ENCODE measurements at regions not wholly inside any gene's neighbourhood (a gene's known extent, or its start where the extent isn't known, plus 50 kb on each side); places are given as distances from the start of the nearest gene placed in this dataset.

DNA sequence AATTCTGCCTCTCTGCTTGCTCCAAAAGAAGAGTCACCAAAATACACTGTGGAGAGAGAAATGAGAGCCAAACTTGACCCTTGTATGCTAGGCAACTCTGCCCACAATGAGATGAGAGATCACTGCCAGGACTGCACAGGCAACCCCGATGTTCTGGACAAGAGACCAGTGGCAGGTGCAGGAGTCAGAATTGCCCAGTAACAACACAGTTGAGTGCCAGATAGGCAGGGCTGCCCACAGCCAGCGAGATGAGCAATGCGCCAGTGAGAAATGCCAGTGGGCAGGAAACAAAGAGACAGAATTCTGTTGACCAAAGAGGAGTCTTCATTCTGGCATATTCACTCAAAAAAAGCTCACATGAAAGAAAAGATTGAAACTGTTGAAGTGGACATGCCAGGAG is 570.7 kb downstream of the CAAP1 start:
- no peaks in the 10 kb centered on the region for H3K27me3 ChIP-seq (ENCODE audit: control insufficient read depth in 1 of 2, insufficient read depth in 2 of 2, low read length in 2 of 2)
- H3K36me3 ChIP-seq (ENCODE audit: insufficient read depth, low read length) = no peaks in the 10 kb centered on the region
- no peak for ATAC-seq (ENCODE audit: poor library complexity)

DNA sequence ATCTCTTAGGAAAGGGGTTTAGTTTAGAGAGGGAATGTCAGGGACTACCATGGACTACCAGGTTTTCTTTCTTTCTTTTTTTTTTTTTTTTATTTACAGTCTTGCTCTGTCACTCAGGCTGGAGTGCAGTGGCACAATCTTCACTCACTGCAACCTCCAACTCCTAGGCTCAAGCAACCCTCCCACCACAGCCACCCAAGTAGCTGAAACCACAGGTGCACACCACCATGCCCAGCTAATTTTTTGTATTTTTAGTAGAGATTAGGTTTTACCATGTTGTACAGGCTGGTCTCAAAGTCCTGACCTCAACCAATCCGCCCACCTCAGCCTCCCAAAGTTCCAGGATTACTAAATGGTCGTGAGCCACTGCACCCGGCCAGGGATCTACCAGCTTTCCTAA is 572.7 kb downstream of the CAAP1 start:
- no peaks in the 10 kb centered on the region for H3K4me1 Mint-ChIP-seq (ENCODE audit: low read depth)
- intact Hi-C loops (cut with DNase I, micrococcal nuclease) = no loop called here
- peaks cover 6% of the 10 kb centered on the region for H3K9me3 Mint-ChIP-seq
- no peaks in the 10 kb centered on the region for H3K36me3 ChIP-seq (ENCODE audit: insufficient read depth, low read length)
- H3K36me3 Mint-ChIP-seq (ENCODE audit: low read depth) = no peaks in the 10 kb centered on the region
- no peak overlapping the region for H3K4me3 ChIP-seq (ENCODE audit: low read length)
- POLR2A ChIA-PET = no interaction called here
- H3K4me1 ChIP-seq (ENCODE audit: insufficient read depth, low read length) = no peaks in the 10 kb centered on the region
- ATAC-seq (ENCODE audit: poor library complexity) = no peak
- CTCF ChIA-PET = no interaction called here
- no peak for DNase-seq
- no peak overlapping the region for H3K27ac Mint-ChIP-seq
- no peak overlapping the region for H3K27ac ChIP-seq (ENCODE audit: low read depth in 1 of 2, low read length in 2 of 2)
- H3K9me3 ChIP-seq (ENCODE audit: control insufficient read depth in 1 of 2, insufficient read depth in 1 of 2, low read length in 2 of 2) = peaks cover 0 to 7% of the 10 kb centered on the region in 2 experiments
- H3K27me3 ChIP-seq (ENCODE audit: control insufficient read depth in 1 of 2, insufficient read depth in 2 of 2, low read length in 2 of 2) = no peaks in the 10 kb centered on the region
- H3K27me3 Mint-ChIP-seq = no peaks in the 10 kb centered on the region
- TF ChIP-seq, protein P1, sequence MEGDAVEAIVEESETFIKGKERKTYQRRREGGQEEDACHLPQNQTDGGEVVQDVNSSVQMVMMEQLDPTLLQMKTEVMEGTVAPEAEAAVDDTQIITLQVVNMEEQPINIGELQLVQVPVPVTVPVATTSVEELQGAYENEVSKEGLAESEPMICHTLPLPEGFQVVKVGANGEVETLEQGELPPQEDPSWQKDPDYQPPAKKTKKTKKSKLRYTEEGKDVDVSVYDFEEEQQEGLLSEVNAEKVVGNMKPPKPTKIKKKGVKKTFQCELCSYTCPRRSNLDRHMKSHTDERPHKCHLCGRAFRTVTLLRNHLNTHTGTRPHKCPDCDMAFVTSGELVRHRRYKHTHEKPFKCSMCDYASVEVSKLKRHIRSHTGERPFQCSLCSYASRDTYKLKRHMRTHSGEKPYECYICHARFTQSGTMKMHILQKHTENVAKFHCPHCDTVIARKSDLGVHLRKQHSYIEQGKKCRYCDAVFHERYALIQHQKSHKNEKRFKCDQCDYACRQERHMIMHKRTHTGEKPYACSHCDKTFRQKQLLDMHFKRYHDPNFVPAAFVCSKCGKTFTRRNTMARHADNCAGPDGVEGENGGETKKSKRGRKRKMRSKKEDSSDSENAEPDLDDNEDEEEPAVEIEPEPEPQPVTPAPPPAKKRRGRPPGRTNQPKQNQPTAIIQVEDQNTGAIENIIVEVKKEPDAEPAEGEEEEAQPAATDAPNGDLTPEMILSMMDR (IDR thresholded peaks at IDR 0.05) = no peak
- no peak overlapping the region for H3K4me3 Mint-ChIP-seq

More for the DNA sequence above, 570.7 kb downstream of the CAAP1 start:
- DNase-seq = no peak
- TF ChIP-seq, protein P1 (IDR thresholded peaks at IDR 0.05) = no peak
- Mint-ChIP-seq H3K9me3 (peaks cover 6% of the 10 kb centered on the region), H3K4me3 (no peak overlapping the region), H3K4me1 (ENCODE audit: low read depth) (no peaks in the 10 kb centered on the region), H3K27ac (no peak overlapping the region), H3K27me3 (no peaks in the 10 kb centered on the region), H3K36me3 (ENCODE audit: low read depth) (no peaks in the 10 kb centered on the region)
- ChIA-PET POLR2A (no interaction called here), CTCF (no interaction called here)
- H3K4me3 ChIP-seq (ENCODE audit: low read length) = no peak overlapping the region
- peaks cover 0 to 7% of the 10 kb centered on the region in 2 experiments for H3K9me3 ChIP-seq (ENCODE audit: control insufficient read depth in 1 of 2, insufficient read depth in 1 of 2, low read length in 2 of 2)
- no peak overlapping the region for H3K27ac ChIP-seq (ENCODE audit: low read depth in 1 of 2, low read length in 2 of 2)
- H3K4me1 ChIP-seq (ENCODE audit: insufficient read depth, low read length) = no peaks in the 10 kb centered on the region
- intact Hi-C loops (cut with DNase I, micrococcal nuclease) = no loop called here

DNA sequence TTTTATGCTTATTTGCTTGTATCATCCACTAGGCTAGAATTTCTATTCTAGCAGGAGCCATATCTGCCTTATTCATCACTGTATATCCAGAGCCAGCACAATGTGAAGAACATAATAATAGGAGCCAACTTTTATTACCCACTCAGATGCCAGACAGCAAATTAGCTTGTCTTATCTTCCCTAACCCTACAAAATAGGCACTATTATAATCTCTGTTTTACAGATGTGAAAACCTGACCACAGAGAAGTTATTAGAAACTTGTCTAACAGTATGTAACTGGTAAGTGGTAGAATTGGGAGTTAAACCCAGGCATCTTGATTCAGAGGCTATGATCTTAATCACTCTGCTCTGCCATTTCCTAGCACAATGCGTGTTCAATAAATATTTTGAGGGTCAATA is 579.5 kb downstream of the CAAP1 start:
- H3K36me3 Mint-ChIP-seq (ENCODE audit: low read depth) = no peaks in the 10 kb centered on the region
- H3K4me3 ChIP-seq (ENCODE audit: low read length) = no peak overlapping the region
- no peaks in the 10 kb centered on the region for H3K36me3 ChIP-seq (ENCODE audit: insufficient read depth, low read length)
- POLR2A ChIA-PET = no interaction called here
- CTCF ChIA-PET = no interaction called here
- no peak overlapping the region for H3K4me3 Mint-ChIP-seq
- ATAC-seq (ENCODE audit: poor library complexity) = no peak
- TF ChIP-seq, protein P1 (IDR thresholded peaks at IDR 0.05) = no peak
- H3K9me3 Mint-ChIP-seq = peaks cover 13% of the 10 kb centered on the region
- no peak for DNase-seq
- H3K27me3 ChIP-seq (ENCODE audit: control insufficient read depth in 1 of 2, insufficient read depth in 2 of 2, low read length in 2 of 2) = no peaks in the 10 kb centered on the region
- H3K27ac Mint-ChIP-seq = no peak overlapping the region
- H3K4me1 ChIP-seq (ENCODE audit: insufficient read depth, low read length) = no peaks in the 10 kb centered on the region
- H3K27me3 Mint-ChIP-seq = no peaks in the 10 kb centered on the region
- H3K9me3 ChIP-seq (ENCODE audit: control insufficient read depth in 1 of 2, insufficient read depth in 1 of 2, low read length in 2 of 2) = no peaks in the 10 kb centered on the region
- no peaks in the 10 kb centered on the region for H3K4me1 Mint-ChIP-seq (ENCODE audit: low read depth)
- intact Hi-C loops (cut with DNase I, micrococcal nuclease) = no loop called here
- H3K27ac ChIP-seq (ENCODE audit: low read depth in 1 of 2, low read length in 2 of 2) = no peak overlapping the region

All from CD4-positive, alpha-beta T cell (primary cell).